Pons (tissue), 1 donor: ENCODE measurements at regions not wholly inside any gene's neighbourhood (a gene's known extent, or its start where the extent isn't known, plus 50 kb on each side); places are given as distances from the start of the nearest gene placed in this dataset.

ENCODE experiments used
- DNase-seq: peaks from one replicate; pipeline ENCODE4 v3.0.0-alpha.2; 2016; ENCODE audit warnings: low spot score

GRCh38 chr11:127224276-127224675, 223.7 kb upstream of the KIRREL3 start:
- no peak for DNase-seq

GRCh38 chr11:127223633-127224032, 223.1 kb upstream of the KIRREL3 start:
- no peak for DNase-seq

- no peak for DNase-seq
Observed at GRCh38 chr11:127223026-127223425, 222.5 kb upstream of the KIRREL3 start.

- no peak for DNase-seq
Observed at GRCh38 chr11:127219704-127220103, 219.1 kb upstream of the KIRREL3 start.

- no peak for DNase-seq
Observed at GRCh38 chr11:127218275-127218608, 217.7 kb upstream of the KIRREL3 start.

GRCh38 chr11:127217452-127218274, 217.1 kb upstream of the KIRREL3 start:
- DNase-seq = no peak

GRCh38 chr11:127205688-127206217, 205.2 kb upstream of the KIRREL3 start:
- DNase-seq = no peak

- DNase-seq = no peak
Observed at GRCh38 chr11:127203490-127203889, 202.9 kb upstream of the KIRREL3 start.

- no peak for DNase-seq
Observed at GRCh38 chr11:127202105-127202504, 201.5 kb upstream of the KIRREL3 start.

GRCh38 chr11:127199306-127199801, 198.8 kb upstream of the KIRREL3 start:
- DNase-seq = no peak

- no peak for DNase-seq
Observed at GRCh38 chr11:127195501-127196120, 195.0 kb upstream of the KIRREL3 start.

- no peak for DNase-seq
Observed at GRCh38 chr11:127194521-127194920, 194.0 kb upstream of the KIRREL3 start.

GRCh38 chr11:127193950-127194349, 193.4 kb upstream of the KIRREL3 start:
- no peak for DNase-seq

- no peak for DNase-seq
Observed at GRCh38 chr11:127191689-127192088, 191.1 kb upstream of the KIRREL3 start.

- no peak for DNase-seq
Observed at GRCh38 chr11:127191261-127191660, 190.7 kb upstream of the KIRREL3 start.

- no peak for DNase-seq
Observed at GRCh38 chr11:127182586-127183203, 182.1 kb upstream of the KIRREL3 start.

GRCh38 chr11:127157225-127157624, 156.7 kb upstream of the KIRREL3 start:
- no peak for DNase-seq

- no peak for DNase-seq
Observed at GRCh38 chr11:127149410-127149809, 148.8 kb upstream of the KIRREL3 start.

- DNase-seq = no peak
Observed at GRCh38 chr11:127143251-127143650, 142.7 kb upstream of the KIRREL3 start.

GRCh38 chr11:127138613-127139012, 138.0 kb upstream of the KIRREL3 start:
- no peak for DNase-seq

- DNase-seq = no peak
Observed at GRCh38 chr11:127137771-127138280, 137.3 kb upstream of the KIRREL3 start.

GRCh38 chr11:127136438-127136837, 135.9 kb upstream of the KIRREL3 start:
- DNase-seq = no peak

GRCh38 chr11:127135256-127135655, 134.7 kb upstream of the KIRREL3 start:
- DNase-seq = no peak
